SU-DHL-6 (cell line): ENCODE measurements at regions not wholly inside any gene's neighbourhood (a gene's known extent, or its start where the extent isn't known, plus 50 kb on each side); places are given as distances from the start of the nearest gene placed in this dataset.

ENCODE experiments used
- H2AFZ ChIP-seq: fragments of 200-600 bp; sonication (generic); 2 replicates; pipeline ENCODE4 v1.6.1; 2014; ENCODE audit warnings: low read depth, mild to moderate bottlenecking, moderate library complexity, mixed read lengths, antibody characterized with exemption, low read length; ENCODE audit not compliant: severe bottlenecking
- H3F3A ChIP-seq: fragments of 200-600 bp; shearing (Covaris generic); 2 replicates; pipeline ENCODE4 v1.6.0; 2016; ENCODE audit warnings: antibody characterized with exemption, mild to moderate bottlenecking; ENCODE audit not compliant: insufficient read depth
- H3K27ac ChIP-seq: fragments of 200-600 bp; sonication (generic); 2 replicates; pipeline ENCODE4 v1.5.1; 2016; ENCODE audit warnings: low read depth, mild to moderate bottlenecking, low read length, moderate library complexity, mixed read lengths
- H3K27me3 ChIP-seq: fragments of 200-600 bp; sonication (generic), shearing (Covaris generic); 2 replicates; pipeline ENCODE4 v1.6.0; 2014; ENCODE audit warnings: mild to moderate bottlenecking, low read length
- H3K36me3 ChIP-seq: fragments of 200-600 bp; sonication (generic); 2 replicates; pipeline ENCODE4 v1.6.1; 2014; ENCODE audit warnings: mild to moderate bottlenecking, low read length, mixed read lengths
- H3K4me2 ChIP-seq: fragments of 300-600, 200-600 bp; shearing (Covaris generic), sonication (generic); 2 replicates; pipeline ENCODE4 v1.6.0; 2014; ENCODE audit warnings: low read length, low read depth, mild to moderate bottlenecking; ENCODE audit not compliant: poor library complexity, severe bottlenecking
- H3K4me3 ChIP-seq: fragments of 200-600 bp; sonication (generic); 2 replicates; pipeline ENCODE4 v1.5.1; 2014; ENCODE audit warnings: antibody characterized with exemption, low read length, mild to moderate bottlenecking, mixed read lengths; ENCODE audit not compliant: insufficient read depth, poor library complexity, severe bottlenecking
- H3K79me2 ChIP-seq: fragments of 200-600 bp; sonication (generic); 2 replicates; pipeline ENCODE4 v1.6.1; 2014; ENCODE audit warnings: mild to moderate bottlenecking, low read length, moderate library complexity; ENCODE audit not compliant: insufficient read depth
- H3K9ac ChIP-seq: fragments of 200-600 bp; sonication (generic); 2 replicates; pipeline ENCODE4 v1.7.0; 2014; ENCODE audit warnings: mild to moderate bottlenecking, low read length
- H3K9me2 ChIP-seq: fragments of 200-600 bp; sonication (generic); replicated peaks from 2 replicates; pipeline ENCODE4 v1.6.1; 2014; ENCODE audit warnings: low read length; ENCODE audit not compliant: insufficient read depth
- H3K9me3 ChIP-seq: fragments of 200-600 bp; sonication (generic); 2 replicates; pipeline ENCODE4 v1.6.1; 2014; ENCODE audit warnings: low read length, mixed read lengths; ENCODE audit not compliant: insufficient read depth
- H4K20me1 ChIP-seq: fragments of 200-600 bp; sonication (generic); 2 replicates; pipeline ENCODE4 v1.6.1; 2014; ENCODE audit warnings: low read depth, mild to moderate bottlenecking, antibody characterized with exemption, low read length, moderate library complexity, mixed read lengths
- CTCF ChIP-seq: fragments of 200-600 bp; sonication (generic); IDR thresholded peaks from one replicate; pipeline ENCODE4 v1.5.1; 2017; ENCODE audit warnings: antibody characterized with exemption, mild to moderate bottlenecking, low read length, moderate library complexity; ENCODE audit not compliant: insufficient read depth, poor library complexity, severe bottlenecking
- EZH2phosphoT487 ChIP-seq: fragments of 200-600 bp; sonication (generic), shearing (Covaris generic); conservative IDR thresholded peaks from 2 replicates; pipeline ENCODE4 v1.6.1; 2018; ENCODE audit warnings: mild to moderate bottlenecking, antibody characterized with exemption, low read length, moderate library complexity, mixed read lengths

- no peaks in the 10 kb centered on the region for H4K20me1 ChIP-seq
- H3K9me3 ChIP-seq, result no peaks in the 10 kb centered on the region
- no peaks in the 10 kb centered on the region for H3K36me3 ChIP-seq
- H3K79me2 ChIP-seq, result no peaks in the 10 kb centered on the region
- no peaks in the 10 kb centered on the region for H3K27me3 ChIP-seq
- H3K27ac ChIP-seq, result no peak overlapping the region
- no peaks in the 10 kb centered on the region for H3F3A ChIP-seq
- H3K4me2 ChIP-seq, result no peak overlapping the region
- H3K9me2 ChIP-seq, result no peaks in the 10 kb centered on the region
- no peak overlapping the region for H3K4me3 ChIP-seq
- H3K9ac ChIP-seq, result no peak overlapping the region
- no peak for TF ChIP-seq CTCF
- TF ChIP-seq EZH2phosphoT487, result no peak
- no peak overlapping the region for H2AFZ ChIP-seq
Observed at GRCh38 chr7:97466999-97467740, 264.7 kb upstream of the TAC1 start.

DNA sequence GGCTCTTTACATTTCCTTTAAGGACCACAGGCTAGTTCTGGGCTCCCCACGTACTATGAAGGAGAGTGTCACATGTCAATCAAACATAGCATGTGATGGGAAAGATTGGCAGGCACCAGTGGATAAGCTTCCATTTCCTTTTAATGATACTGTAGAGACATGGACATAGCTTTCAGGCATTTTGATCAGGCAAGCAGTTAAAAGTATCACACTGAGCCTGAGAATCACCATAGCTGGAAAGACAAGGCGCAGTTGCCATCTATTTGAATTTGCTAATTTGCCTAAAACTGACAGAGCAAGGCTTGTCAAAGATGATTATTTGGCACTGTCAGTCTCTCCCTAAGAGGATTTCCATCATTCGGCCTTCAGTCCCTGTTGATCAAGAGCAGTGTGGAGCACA, 263.4 kb upstream of the TAC1 start:
- Histone ChIP-seq H4K20me1 (no peaks in the 10 kb centered on the region), H2AFZ (no peak overlapping the region), H3K36me3 (no peaks in the 10 kb centered on the region), H3K4me3 (no peak overlapping the region), H3K27ac (no peak overlapping the region), H3K9ac (no peak overlapping the region), H3K9me2 (no peaks in the 10 kb centered on the region), H3K9me3 (no peaks in the 10 kb centered on the region), H3K4me2 (no peak overlapping the region), H3K27me3 (no peaks in the 10 kb centered on the region), H3F3A (no peaks in the 10 kb centered on the region), H3K79me2 (no peaks in the 10 kb centered on the region)
- no peak for TF ChIP-seq CTCF
- no peak for TF ChIP-seq EZH2phosphoT487

GRCh38 chr7:97470726-97471125, 261.2 kb upstream of the TAC1 start:
- H3K36me3 ChIP-seq, result no peaks in the 10 kb centered on the region
- H4K20me1 ChIP-seq, result no peaks in the 10 kb centered on the region
- H3K27ac ChIP-seq, result no peak overlapping the region
- no peak overlapping the region for H3K4me2 ChIP-seq
- H3K79me2 ChIP-seq, result no peaks in the 10 kb centered on the region
- H3K27me3 ChIP-seq, result no peaks in the 10 kb centered on the region
- H3K4me3 ChIP-seq, result no peak overlapping the region
- no peak overlapping the region for H2AFZ ChIP-seq
- no peaks in the 10 kb centered on the region for H3K9me2 ChIP-seq
- TF ChIP-seq CTCF (no peak), EZH2phosphoT487 (no peak)
- no peaks in the 10 kb centered on the region for H3F3A ChIP-seq
- H3K9me3 ChIP-seq, result no peaks in the 10 kb centered on the region
- H3K9ac ChIP-seq, result no peak overlapping the region
